ENCODE measurements at regions not wholly inside any gene's neighbourhood (a gene's known extent, or its start where the extent isn't known, plus 50 kb on each side); places are given as distances from the start of the nearest gene placed in this dataset.
"Not testable (repeated sequence)": the region's sequence is repeated elsewhere in the genome, so short reads cannot be mapped to it uniquely, and the experiment has no call there.

- TF ChIP-seq CTCF, POLR2A (IDR thresholded peaks at IDR 0.05): not testable (repeated sequence)
Measured at GRCh38 chr10:38396178-38396954, 302.2 kb downstream of the ZNF37A start.

Measured in gastroesophageal sphincter (tissue), 3 donors.